Heart left ventricle (tissue), 13 donors: ENCODE measurements at regions not wholly inside any gene's neighbourhood (a gene's known extent, or its start where the extent isn't known, plus 50 kb on each side); places are given as distances from the start of the nearest gene placed in this dataset.

ENCODE experiments used
- POLR2A ChIP-seq, 2 donors: fragments of 450-650 bp; IDR thresholded peaks; one replicate each; pipeline ENCODE4 v1.6.1; 2017; ENCODE audit warnings: antibody characterized with exemption in 2 of 2, mild to moderate bottlenecking in 2 of 2, moderate library complexity in 2 of 2
- TF ChIP-seq, protein P1 (sequence below), 12 donors: fragments of 200-600 bp; sonication (generic) in 4 of 12; IDR thresholded peaks; one replicate each; pipeline versions ENCODE4 v1.5.0 to v1.8.0; 2018 to 2022; ENCODE audit warnings: antibody characterized with exemption in 12 of 12, mild to moderate bottlenecking in 5 of 12
- donor health status: ischemic (EF 13 %, LVEDD 7.1; RV severe dilation, severe dysfunction).
- donor health status: DM: no; HTN: yes; CAD: no.
- donor health status: DM: no; HTN: no; CAD: no.
- donor health status: ischemic (EF 25% LVEDD 6.9; RV normal size, moderate dysfunction).
- donor health status: ischemic (EF 25% LVEDD 5.7; RV mildly dilated, moderate dysfunction).
- donor health status: ischemic (EF 35%, LVEDD 5.7; RV mildly dilated, moderate dysfunction).
- donor health status: nonischemic (EF 11% LVEDD 7.7; RV severe dilation, severe dysfunction).
- donor health status: DM: yes; HTN: yes; CAD: no.
- donor health status: PGD.
- donor health status: ischemic (EF 29% LVEDD 5.4; RV normal size, mild dysfunction).
- donor health status: nonischemic (EF 23%, LVEDD 6.1; RV moderate dilation, normal function).

GRCh38 chr1:55781944-55782482 is 566.8 kb upstream of the USP24 start:
- TF ChIP-seq, protein P1, sequence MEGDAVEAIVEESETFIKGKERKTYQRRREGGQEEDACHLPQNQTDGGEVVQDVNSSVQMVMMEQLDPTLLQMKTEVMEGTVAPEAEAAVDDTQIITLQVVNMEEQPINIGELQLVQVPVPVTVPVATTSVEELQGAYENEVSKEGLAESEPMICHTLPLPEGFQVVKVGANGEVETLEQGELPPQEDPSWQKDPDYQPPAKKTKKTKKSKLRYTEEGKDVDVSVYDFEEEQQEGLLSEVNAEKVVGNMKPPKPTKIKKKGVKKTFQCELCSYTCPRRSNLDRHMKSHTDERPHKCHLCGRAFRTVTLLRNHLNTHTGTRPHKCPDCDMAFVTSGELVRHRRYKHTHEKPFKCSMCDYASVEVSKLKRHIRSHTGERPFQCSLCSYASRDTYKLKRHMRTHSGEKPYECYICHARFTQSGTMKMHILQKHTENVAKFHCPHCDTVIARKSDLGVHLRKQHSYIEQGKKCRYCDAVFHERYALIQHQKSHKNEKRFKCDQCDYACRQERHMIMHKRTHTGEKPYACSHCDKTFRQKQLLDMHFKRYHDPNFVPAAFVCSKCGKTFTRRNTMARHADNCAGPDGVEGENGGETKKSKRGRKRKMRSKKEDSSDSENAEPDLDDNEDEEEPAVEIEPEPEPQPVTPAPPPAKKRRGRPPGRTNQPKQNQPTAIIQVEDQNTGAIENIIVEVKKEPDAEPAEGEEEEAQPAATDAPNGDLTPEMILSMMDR (IDR thresholded peaks at IDR 0.05) = no peak
- no peak for TF ChIP-seq POLR2A (IDR thresholded peaks at IDR 0.05)
